HepG2 (cell line): ENCODE measurements at regions not wholly inside any gene's neighbourhood (a gene's known extent, or its start where the extent isn't known, plus 50 kb on each side); places are given as distances from the start of the nearest gene placed in this dataset.
A peak's percentile ranks its signal among the peaks of the same experiment; 100 is the strongest.

ENCODE experiments used
- ATAC-seq: fragments of 200-7000 bp; cut with Tn5 transposase; 3 replicates; pipeline ENCODE4 v1.9.1; 2020; ENCODE audit warnings: mild to moderate bottlenecking, moderate library complexity
- BruUV-seq: library from RNA; stranded (reverse); fragments of 400-500 nt; replicated peaks from 2 replicates; lab custom pipeline; 2021; lab: Mats Ljungman, UMichigan
- CTCF ChIA-PET: fragments of 300-600 bp; formaldehyde crosslinking; extraction: SDS; loops from one replicate; lab custom pipeline; 2021; ENCODE audit warnings: low total read pairs, inconsistent platforms, low intra/inter-chr PET ratio; lab: Yijun Ruan, JAX
- POLR2A ChIA-PET: fragments of 350-600 bp; sonication (Branson Sonifier 250); formaldehyde crosslinking; loops from one replicate; lab custom pipeline; 2020; ENCODE audit warnings: antibody characterized with exemption, inconsistent platforms; lab: Yijun Ruan, JAX
- DNase-seq: peaks from one replicate; pipeline ENCODE4 v3.0.0-alpha.2; 2015; ENCODE audit warnings: low spot score
- FAIRE-seq: peaks from 3 replicates; lab custom pipeline; 2011; peaks lifted over from hg19 to GRCh38; lab: Jason Lieb, UNC
- H2AFZ ChIP-seq: one replicate; pipeline ENCODE4 v1.6.1; 2011; ENCODE audit warnings: low read length, inconsistent platforms
- H3K27ac ChIP-seq: fragments of 300-600 bp; 3 replicates; pipeline ENCODE4 v1.8.0; 2011; ENCODE audit warnings: mixed run types, mild to moderate bottlenecking, mixed read lengths, low read length, inconsistent platforms; ENCODE audit not compliant: insufficient read depth; ENCODE audit errors: extremely low read length
- H3K27me3 ChIP-seq, 2 experiments: fragments of 200-600 bp in 1 of 2; 2 replicates in 1 of 2; 3 replicates in 1 of 2; pipeline versions ENCODE4 v1.6.0 to v1.8.0; 2011; ENCODE audit warnings: low read length in 2 of 2, mild to moderate bottlenecking in 2 of 2, moderate library complexity in 2 of 2, inconsistent platforms in 1 of 2; ENCODE audit not compliant: insufficient read depth in 2 of 2, control insufficient read depth in 1 of 2
- H3K36me3 ChIP-seq, 2 experiments: fragments of 200-600 bp in 1 of 2; replicated peaks in 1 of 2; 2 replicates in 1 of 2; 3 replicates in 1 of 2; pipeline versions ENCODE4 v1.5.1 to v1.8.0; 2011; ENCODE audit warnings: low read length in 2 of 2, inconsistent platforms in 1 of 2; ENCODE audit not compliant: insufficient read depth in 2 of 2, control insufficient read depth in 1 of 2
- H3K4me1 ChIP-seq: 2 replicates; pipeline ENCODE4 v1.5.1; 2012; ENCODE audit warnings: low read length, inconsistent platforms; ENCODE audit not compliant: insufficient read depth
- H3K4me2 ChIP-seq: 2 replicates; pipeline ENCODE4 v1.6.0; 2011; ENCODE audit warnings: low read depth, low read length, inconsistent platforms
- H3K4me3 ChIP-seq, 3 experiments: fragments of 200-600 bp in 1 of 3; sonication (generic), shearing (Covaris generic) in 1 of 3; replicated peaks in 1 of 3; 2 replicates each; pipeline ENCODE4 v1.5.1; 2011 to 2016; ENCODE audit warnings: low read length in 3 of 3, inconsistent platforms in 2 of 3, low read depth in 2 of 3, mild to moderate bottlenecking in 2 of 3, control low read depth in 1 of 3, mixed read lengths in 1 of 3; ENCODE audit not compliant: insufficient read depth in 1 of 3
- H3K79me2 ChIP-seq: one replicate; pipeline ENCODE4 v1.6.1; 2011; ENCODE audit warnings: low read length, inconsistent platforms; ENCODE audit not compliant: insufficient read depth
- H3K9ac ChIP-seq: 2 replicates; pipeline ENCODE4 v1.6.0; 2011; ENCODE audit warnings: mild to moderate bottlenecking, low read depth, low read length, inconsistent platforms; ENCODE audit not compliant: insufficient read depth
- H3K9me3 ChIP-seq: 2 replicates; pipeline ENCODE4 v1.5.1; 2012; ENCODE audit warnings: mild to moderate bottlenecking, low read length
- H4K20me1 ChIP-seq: 2 replicates; pipeline ENCODE4 v1.6.0; 2011; ENCODE audit warnings: inconsistent platforms, mild to moderate bottlenecking, low read length, moderate library complexity; ENCODE audit not compliant: insufficient read depth
- ATF2 ChIP-seq: sonication (generic); formaldehyde crosslinking; IDR thresholded peaks from 2 replicates; pipeline ENCODE4 v1.4.0; 2020; ENCODE audit warnings: missing genetic modification reagents
- NONO ChIP-seq, 2 experiments: fragments of 450-650 bp in 1 of 2; sonication (generic) in 1 of 2; formaldehyde crosslinking in 1 of 2; IDR thresholded peaks in 1 of 2; conservative IDR thresholded peaks in 1 of 2; 2 replicates each; pipeline versions ENCODE4 v1.6.1 to v1.8.0; 2017 to 2022; ENCODE audit warnings: mild to moderate bottlenecking in 1 of 2, missing genetic modification reagents in 1 of 2, moderate library complexity in 1 of 2
- RAD51 ChIP-seq: fragments of 450-650 bp; IDR thresholded peaks from 2 replicates; pipeline ENCODE4 v1.6.1; 2016; ENCODE audit warnings: borderline replicate concordance
- RFXAP ChIP-seq: sonication (generic); formaldehyde crosslinking; IDR thresholded peaks from 2 replicates; pipeline ENCODE4 v1.4.0; 2020; ENCODE audit warnings: missing genetic modification reagents, borderline replicate concordance
- SRY ChIP-seq: sonication (generic); formaldehyde crosslinking; IDR thresholded peaks from 2 replicates; pipeline ENCODE4 v1.8.0; 2022; ENCODE audit warnings: mild to moderate bottlenecking, missing genetic modification reagents
- TFDP2 ChIP-seq: sonication (generic); formaldehyde crosslinking; IDR thresholded peaks from 2 replicates; pipeline ENCODE4 v1.4.0; 2020; ENCODE audit warnings: missing genetic modification reagents
- ZNF432 ChIP-seq: sonication (generic); formaldehyde crosslinking; IDR thresholded peaks from 2 replicates; pipeline ENCODE4 v1.5.0; 2020; ENCODE audit warnings: missing genetic modification reagents, mild to moderate bottlenecking, borderline replicate concordance
- ZNF746 ChIP-seq: sonication (generic); formaldehyde crosslinking; IDR thresholded peaks from 2 replicates; pipeline ENCODE4 v1.8.0; 2022; ENCODE audit warnings: mild to moderate bottlenecking, missing genetic modification reagents
- WGBS: methylation state at CpG from one replicate; pipeline ENCODE4 v1.1.6; 2017; ENCODE audit warnings: low lambda C conversion rate; 5-methylcytosine and 5-hydroxymethylcytosine counted together
- in situ Hi-C: cut with HindIII; loops from 2 replicates; pipeline ENCODE4 v1.10.0; 2017; ENCODE audit warnings: low pct_unique_long_range_greater_than_20kb; ENCODE audit not compliant: extremely low pct_ligation_motif_present
- intact Hi-C: fragments of 100-400 bp; cut with micrococcal nuclease; formaldehyde crosslinking; loops from one replicate; pipeline ENCODE4 v1.10.0; 2022; ENCODE audit not compliant: unreplicated experiment
- TF ChIP-seq, protein P1 (sequence below): sonication (generic); formaldehyde crosslinking; conservative IDR thresholded peaks from 2 replicates; pipeline ENCODE4 v1.5.0; 2020; ENCODE audit warnings: missing genetic modification reagents

DNA sequence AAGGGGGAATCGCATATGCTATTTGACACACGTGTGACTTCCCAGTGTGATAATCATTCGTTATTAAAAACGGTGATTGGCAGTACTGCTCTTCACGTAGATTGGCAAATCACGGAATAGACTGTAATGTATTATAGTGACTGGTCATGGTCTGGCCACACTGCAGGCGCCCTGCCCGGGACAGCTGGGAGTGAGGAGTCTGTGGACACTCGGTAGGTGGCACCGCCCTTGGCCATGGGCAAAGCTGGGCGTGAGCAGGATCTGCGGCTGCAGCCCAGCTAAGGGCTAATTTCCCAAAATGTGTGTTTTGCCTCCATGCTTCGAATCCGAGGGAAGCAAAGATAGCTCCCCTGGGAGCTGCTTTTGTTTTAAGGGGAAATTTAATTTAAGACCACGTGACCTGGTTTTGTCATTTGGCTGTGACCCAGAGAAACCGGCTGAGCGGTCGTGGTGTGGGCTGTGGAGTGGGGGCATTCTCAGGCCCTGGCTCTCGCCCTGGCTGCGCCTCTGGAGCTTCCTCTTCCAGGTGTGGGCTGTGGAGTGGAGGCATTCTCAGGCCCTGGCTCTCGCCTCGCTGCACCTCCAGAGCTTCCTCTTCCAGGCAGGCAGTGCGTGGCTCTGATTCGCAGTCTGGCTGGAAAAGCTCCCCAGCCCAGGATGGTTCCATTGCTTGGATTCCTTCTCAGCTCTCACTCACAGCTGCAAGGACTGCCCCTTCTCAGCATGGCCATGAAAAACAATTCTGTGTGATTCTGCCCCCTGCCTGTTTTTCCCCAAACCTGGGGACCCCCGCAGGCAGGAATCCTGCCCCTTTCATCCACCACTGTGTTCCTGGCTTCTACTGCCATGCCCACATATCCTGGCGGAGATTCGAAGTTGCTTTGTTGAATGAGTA is 131.1 kb downstream of the OLFM1 start:
- H3K79me2 ChIP-seq, result no peaks in the 10 kb centered on the region
- no peak for DNase-seq
- H3K9ac ChIP-seq, result no peak overlapping the region
- CTCF ChIA-PET, result no interaction called here
- peaks cover 12 to 85% of the 10 kb centered on the region in 2 experiments; a peak in 3 of 5 replicates for H3K27me3 ChIP-seq
- H2AFZ ChIP-seq, result no peak overlapping the region
- in situ Hi-C loops (no loop called here), intact Hi-C loops (no loop called here)
- FAIRE-seq, result no peak
- no peaks in the 10 kb centered on the region for H3K36me3 ChIP-seq
- POLR2A ChIA-PET, result no interaction called here
- H3K4me1 ChIP-seq, result no peaks in the 10 kb centered on the region
- 23% methylated on average over 13 of the region's 27 CpGs for WGBS
- no peak overlapping the region for H3K4me2 ChIP-seq
- TF ChIP-seq RAD51 (peak; percentile 17; the same call in 1 of the 2 replicates), TFDP2 (CRISPR knock-in tag) (no peak)
- no TSS peak for BruUV-seq
- no peak overlapping the region for H3K27ac ChIP-seq
- H3K4me3 ChIP-seq, result no peak overlapping the region
- no peak for ATAC-seq
- no peaks in the 10 kb centered on the region for H3K9me3 ChIP-seq
- no peaks in the 10 kb centered on the region for H4K20me1 ChIP-seq

- FAIRE-seq (no peak), DNase-seq (no peak), ATAC-seq (no peak)
- H3K9me3 ChIP-seq, result no peaks in the 10 kb centered on the region
- peaks cover 12 to 76% of the 10 kb centered on the region in 2 experiments; a peak in 3 of 5 replicates for H3K27me3 ChIP-seq
- POLR2A ChIA-PET, result no interaction called here
- H3K36me3 ChIP-seq, result no peaks in the 10 kb centered on the region
- no peaks in the 10 kb centered on the region for H3K4me1 ChIP-seq
- no TSS peak for BruUV-seq
- no peak overlapping the region for H3K4me3 ChIP-seq
- H3K27ac ChIP-seq, result no peak overlapping the region
- no peaks in the 10 kb centered on the region for H3K79me2 ChIP-seq
- in situ Hi-C loops (no loop called here), intact Hi-C loops (no loop called here)
- no peak overlapping the region for H3K4me2 ChIP-seq
- H3K9ac ChIP-seq, result no peak overlapping the region
- no peaks in the 10 kb centered on the region for H4K20me1 ChIP-seq
- CTCF ChIA-PET, result no interaction called here
- H2AFZ ChIP-seq, result no peak overlapping the region
- WGBS, result 60% methylated on average over 8 of the region's 21 CpGs
- TF ChIP-seq ZNF432 (CRISPR knock-in tag), result no peak
- no peak for TF ChIP-seq RFXAP (CRISPR knock-in tag)
- TF ChIP-seq, protein P1, sequence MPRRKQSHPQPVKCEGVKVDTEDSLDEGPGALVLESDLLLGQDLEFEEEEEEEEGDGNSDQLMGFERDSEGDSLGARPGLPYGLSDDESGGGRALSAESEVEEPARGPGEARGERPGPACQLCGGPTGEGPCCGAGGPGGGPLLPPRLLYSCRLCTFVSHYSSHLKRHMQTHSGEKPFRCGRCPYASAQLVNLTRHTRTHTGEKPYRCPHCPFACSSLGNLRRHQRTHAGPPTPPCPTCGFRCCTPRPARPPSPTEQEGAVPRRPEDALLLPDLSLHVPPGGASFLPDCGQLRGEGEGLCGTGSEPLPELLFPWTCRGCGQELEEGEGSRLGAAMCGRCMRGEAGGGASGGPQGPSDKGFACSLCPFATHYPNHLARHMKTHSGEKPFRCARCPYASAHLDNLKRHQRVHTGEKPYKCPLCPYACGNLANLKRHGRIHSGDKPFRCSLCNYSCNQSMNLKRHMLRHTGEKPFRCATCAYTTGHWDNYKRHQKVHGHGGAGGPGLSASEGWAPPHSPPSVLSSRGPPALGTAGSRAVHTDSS (CRISPR knock-in tag), result no peak
- TF ChIP-seq NONO (IDR thresholded peaks at IDR 0.05), result no peak
- no peak for TF ChIP-seq NONO (CRISPR knock-in tag; conservative IDR thresholded peaks at IDR 0.05)
- TF ChIP-seq SRY (CRISPR knock-in tag), result no peak
- no peak for TF ChIP-seq ATF2 (CRISPR knock-in tag)
- no peak for TF ChIP-seq ZNF746
Measured at GRCh38 chr9:135219676-135220600, 132.5 kb downstream of the OLFM1 start.
